Smooth muscle cell (in vitro differentiated cells): ENCODE measurements at regions not wholly inside any gene's neighbourhood (a gene's known extent, or its start where the extent isn't known, plus 50 kb on each side); places are given as distances from the start of the nearest gene placed in this dataset.

ENCODE experiments used
- DNase-seq: peaks from one replicate; lab custom pipeline; 2025; ENCODE audit not compliant: unreplicated experiment; lab: John Stamatoyannopoulos, UW
- H2AFZ ChIP-seq: fragments of 200-600 bp; sonication (generic); 2 replicates; pipeline ENCODE4 v1.6.0; 2016; ENCODE audit warnings: antibody characterized with exemption, low read depth, mild to moderate bottlenecking
- H3F3A ChIP-seq: fragments of 200-600 bp; sonication (generic); 2 replicates; pipeline ENCODE4 v1.6.0; 2017; ENCODE audit warnings: antibody characterized with exemption, low read depth
- H3K27ac ChIP-seq: fragments of 200-600 bp; sonication (generic); 2 replicates; pipeline ENCODE4 v1.5.1; 2016; ENCODE audit warnings: low read depth, mild to moderate bottlenecking
- H3K27me3 ChIP-seq: fragments of 200-600 bp; sonication (generic); 2 replicates; pipeline ENCODE4 v1.6.1; 2016; ENCODE audit warnings: low read depth, mild to moderate bottlenecking
- H3K36me3 ChIP-seq: fragments of 200-600 bp; sonication (generic); 2 replicates; pipeline ENCODE4 v1.5.1; 2016; ENCODE audit warnings: low read depth
- H3K4me1 ChIP-seq: fragments of 200-600 bp; sonication (generic); 2 replicates; pipeline ENCODE4 v1.5.1; 2016; ENCODE audit warnings: low read depth
- H3K4me2 ChIP-seq: fragments of 200-600 bp; sonication (generic); 2 replicates; pipeline ENCODE4 v1.6.0; 2016; ENCODE audit warnings: mild to moderate bottlenecking
- H3K4me3 ChIP-seq: fragments of 200-600 bp; sonication (generic); 2 replicates; pipeline ENCODE4 v1.5.1; 2016; ENCODE audit warnings: mild to moderate bottlenecking
- H3K79me2 ChIP-seq: fragments of 200-600 bp; sonication (generic); 2 replicates; pipeline ENCODE4 v1.6.0; 2016; ENCODE audit warnings: low read depth, mild to moderate bottlenecking
- H3K9ac ChIP-seq: fragments of 200-600 bp; sonication (generic); 2 replicates; pipeline ENCODE4 v1.6.0; 2016; ENCODE audit warnings: low read depth
- H3K9me3 ChIP-seq: fragments of 200-600 bp; sonication (generic); replicated peaks from 2 replicates; pipeline ENCODE4 v1.5.1; 2016; ENCODE audit warnings: low read depth
- H4K20me1 ChIP-seq: fragments of 200-600 bp; sonication (generic); 2 replicates; pipeline ENCODE4 v1.6.0; 2016; ENCODE audit warnings: low read depth
- CTCF ChIP-seq: fragments of 200-600 bp; sonication (generic); IDR thresholded peaks from 2 replicates; pipeline ENCODE4 v1.5.1; 2017; ENCODE audit warnings: borderline replicate concordance, mild to moderate bottlenecking, antibody characterized with exemption; ENCODE audit not compliant: insufficient read depth, poor library complexity, severe bottlenecking
- WGBS: methylation state at CpG from one replicate; pipeline ENCODE4 v1.1.7; 2016; ENCODE audit warnings: low lambda C conversion rate; 5-methylcytosine and 5-hydroxymethylcytosine counted together

DNA sequence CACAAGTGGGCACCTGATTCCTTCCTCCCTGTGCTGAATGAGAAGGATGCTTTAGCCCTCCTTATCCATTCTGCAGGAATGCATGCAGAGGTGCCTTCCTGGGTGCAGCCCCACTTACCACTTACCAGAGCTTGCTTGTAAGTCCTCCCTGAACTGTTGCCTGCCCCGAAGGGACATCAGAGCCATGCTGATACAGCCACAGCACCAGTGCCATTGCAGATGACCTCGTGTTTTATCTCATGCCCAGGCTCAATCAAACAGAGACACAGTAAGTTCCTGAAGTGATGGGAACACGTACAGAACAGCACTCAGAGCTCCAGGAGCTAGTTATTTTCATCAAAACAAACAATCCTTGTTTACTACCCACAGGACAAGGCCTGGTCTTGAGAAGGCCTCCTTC, 81.9 kb downstream of the ATP1A1 start:
- no peaks in the 10 kb centered on the region for H3K9me3 ChIP-seq
- no peak for TF ChIP-seq CTCF
- H2AFZ ChIP-seq = no peak overlapping the region
- no peaks in the 10 kb centered on the region for H3K79me2 ChIP-seq
- H3K9ac ChIP-seq = no peak overlapping the region
- no peak for DNase-seq
- no peaks in the 10 kb centered on the region for H3K27me3 ChIP-seq
- H3K4me3 ChIP-seq = no peak overlapping the region
- H3F3A ChIP-seq = no peaks in the 10 kb centered on the region
- H3K4me2 ChIP-seq = no peak overlapping the region
- no peaks in the 10 kb centered on the region for H4K20me1 ChIP-seq
- H3K36me3 ChIP-seq = no peaks in the 10 kb centered on the region
- no peak overlapping the region for H3K27ac ChIP-seq
- H3K4me1 ChIP-seq = peaks cover 21% of the 10 kb centered on the region
- WGBS = 56% methylated on average over 3 of the region's 3 CpGs

- 95% methylated on average over 3 of the region's 3 CpGs for WGBS
- Histone ChIP-seq H3K79me2 (no peaks in the 10 kb centered on the region), H3K27ac (no peak overlapping the region), H4K20me1 (no peaks in the 10 kb centered on the region), H3K4me1 (peaks cover 21% of the 10 kb centered on the region), H3K36me3 (no peaks in the 10 kb centered on the region), H3F3A (no peaks in the 10 kb centered on the region), H3K9ac (no peak overlapping the region), H2AFZ (no peak overlapping the region), H3K4me2 (no peak overlapping the region), H3K27me3 (no peaks in the 10 kb centered on the region), H3K9me3 (no peaks in the 10 kb centered on the region), H3K4me3 (no peak overlapping the region)
- TF ChIP-seq CTCF = no peak
- DNase-seq = no peak
Measured at GRCh38 chr1:116455509-116455908, 82.5 kb downstream of the ATP1A1 start.

DNA sequence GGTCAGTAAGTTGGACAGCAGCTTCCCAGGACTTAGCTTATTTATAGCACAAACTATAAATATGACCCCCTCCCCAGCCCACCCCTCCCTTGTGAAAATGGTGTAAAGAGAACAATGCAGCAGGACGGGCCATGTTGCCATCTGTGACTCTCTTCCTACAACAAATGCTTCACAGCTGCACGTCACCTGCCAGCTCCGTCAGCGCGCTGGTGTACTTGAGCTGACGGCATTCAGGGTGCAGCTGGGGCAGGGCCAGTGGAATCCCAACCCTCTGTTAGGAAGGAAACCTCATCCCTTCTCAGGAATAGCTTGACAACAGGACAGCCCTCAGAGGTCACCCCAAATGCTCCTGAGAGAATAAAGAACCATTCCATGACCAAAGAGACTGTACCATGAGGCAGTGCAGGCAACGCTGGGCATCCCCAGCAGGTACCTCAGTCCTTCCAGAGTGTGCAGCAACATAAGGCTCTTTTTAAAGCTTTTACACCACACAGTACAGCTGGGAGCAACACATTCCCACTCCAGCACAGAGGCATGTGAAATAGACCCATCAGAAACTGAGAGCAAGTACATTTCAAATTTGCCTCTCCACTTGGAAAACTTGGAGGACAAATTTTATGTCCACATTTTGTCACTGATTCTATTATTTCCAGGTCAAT, 85.0 kb downstream of the ATP1A1 start:
- H3K79me2 ChIP-seq = no peaks in the 10 kb centered on the region

More for the DNA sequence above, 85.0 kb downstream of the ATP1A1 start:
- no peak overlapping the region for H3K4me3 ChIP-seq
- no peaks in the 10 kb centered on the region for H4K20me1 ChIP-seq
- H3K27me3 ChIP-seq = no peaks in the 10 kb centered on the region
- no peak overlapping the region for H3K4me2 ChIP-seq
- H2AFZ ChIP-seq = no peak overlapping the region
- H3K27ac ChIP-seq = no peak overlapping the region
- no peak for DNase-seq
- H3K9me3 ChIP-seq = no peaks in the 10 kb centered on the region
- H3K36me3 ChIP-seq = no peaks in the 10 kb centered on the region
- WGBS = 95% methylated on average over 7 of the region's 7 CpGs
- H3K9ac ChIP-seq = no peak overlapping the region
- H3F3A ChIP-seq = no peaks in the 10 kb centered on the region
- no peak for TF ChIP-seq CTCF
- H3K4me1 ChIP-seq = peaks cover 21% of the 10 kb centered on the region
